H1 (cell line): ENCODE measurements at regions not wholly inside any gene's neighbourhood (a gene's known extent, or its start where the extent isn't known, plus 50 kb on each side); places are given as distances from the start of the nearest gene placed in this dataset.

Experiments
- CTCF ChIA-PET: fragments of 300-600 bp; sonication (Branson Sonifier 250); formaldehyde crosslinking; loops from one replicate; lab custom pipeline; 2021; ENCODE audit not compliant: partially characterized antibody; lab: Charles Lee
- POLR2A ChIA-PET: fragments of 300-600 bp; sonication (Branson Sonifier 250); formaldehyde crosslinking; loops from one replicate; lab custom pipeline; 2021; ENCODE audit warnings: inconsistent platforms; ENCODE audit not compliant: partially characterized antibody; lab: Charles Lee
- DNase-seq, 2 experiments: peaks; one replicate each; pipeline versions ENCODE4 v3.0.0 to v3.0.0-alpha.2; 2010 to 2022; ENCODE audit warnings: low spot score in 2 of 2, low read depth in 1 of 2, mixed read lengths in 1 of 2
- FAIRE-seq: peaks from 2 replicates; lab custom pipeline; 2011; peaks lifted over from hg19 to GRCh38; lab: Jason Lieb, UNC
- H2AFZ ChIP-seq: 2 replicates; pipeline ENCODE4 v1.8.1; 2012; ENCODE audit warnings: low read length, inconsistent platforms
- H2AK5ac ChIP-seq: 2 replicates; pipeline ENCODE4 v1.6.1; 2013; ENCODE audit warnings: low read depth, low read length
- H2BK120ac ChIP-seq: replicated peaks from 2 replicates; pipeline ENCODE3; 2013; ENCODE audit warnings: low read depth, low read length, inconsistent platforms
- H2BK12ac ChIP-seq: 2 replicates; pipeline ENCODE4 v1.6.1; 2013; ENCODE audit warnings: low read depth, low read length
- H2BK15ac ChIP-seq: 2 replicates; pipeline ENCODE4 v1.6.1; 2013; ENCODE audit warnings: low read length
- H2BK20ac ChIP-seq: 2 replicates; pipeline ENCODE4 v1.6.1; 2013; ENCODE audit warnings: low read length
- H2BK5ac ChIP-seq: 2 replicates; pipeline ENCODE4 v1.6.1; 2013; ENCODE audit warnings: low read depth, low read length
- H3K14ac ChIP-seq: 2 replicates; pipeline ENCODE4 v1.6.1; 2013; ENCODE audit warnings: inconsistent platforms; ENCODE audit not compliant: insufficient read length
- H3K18ac ChIP-seq: 2 replicates; pipeline ENCODE4 v1.6.1; 2013; ENCODE audit warnings: low read length; ENCODE audit errors: extremely low read depth
- H3K23ac ChIP-seq: 2 replicates; pipeline ENCODE4 v1.6.1; 2013; ENCODE audit warnings: inconsistent platforms; ENCODE audit not compliant: insufficient read length
- H3K23me2 ChIP-seq: 2 replicates; pipeline ENCODE4 v1.6.1; 2013; ENCODE audit warnings: low read depth, low read length
- H3K27ac ChIP-seq: 2 replicates; pipeline ENCODE4 v1.6.1; 2011; ENCODE audit warnings: low read depth, low read length, inconsistent platforms
- H3K27me3 ChIP-seq, 4 experiments: replicated peaks in 1 of 4; 1 replicate in 1 of 4; 2 replicates in 3 of 4; pipeline versions ENCODE4 v1.6.1 to v1.8.1; 2011 to 2013; ENCODE audit warnings: low read length in 3 of 4, mild to moderate bottlenecking in 3 of 4, inconsistent platforms in 2 of 4, mixed read lengths in 2 of 4, moderate library complexity in 1 of 4; ENCODE audit not compliant: control insufficient read depth in 3 of 4, insufficient read depth in 3 of 4; ENCODE audit errors: extremely low read depth in 1 of 4
- H3K36me3 ChIP-seq, 4 experiments: 2 replicates each; pipeline versions ENCODE4 v1.6.1 to v1.8.1; 2011 to 2013; ENCODE audit warnings: mild to moderate bottlenecking in 4 of 4, low read length in 3 of 4, moderate library complexity in 2 of 4, control low read depth in 1 of 4, inconsistent platforms in 1 of 4; ENCODE audit not compliant: insufficient read depth in 4 of 4, control insufficient read depth in 2 of 4
- H3K4ac ChIP-seq: replicated peaks from 2 replicates; pipeline ENCODE3; 2013; ENCODE audit warnings: low read length, low read depth, mixed read lengths, inconsistent platforms; ENCODE audit not compliant: insufficient read length
- H3K4me1 ChIP-seq, 4 experiments: replicated peaks in 1 of 4; 1 replicate in 1 of 4; 2 replicates in 3 of 4; pipeline versions ENCODE4 v1.6.1 to v1.8.1; 2011 to 2013; ENCODE audit warnings: low read length in 3 of 4, inconsistent platforms in 2 of 4, mixed read lengths in 1 of 4; ENCODE audit not compliant: insufficient read depth in 4 of 4, control insufficient read depth in 3 of 4
- H3K4me2 ChIP-seq, 2 experiments: 2 replicates each; pipeline versions ENCODE4 v1.6.1 to v1.8.1; 2011 to 2013; ENCODE audit warnings: low read depth in 2 of 2, low read length in 2 of 2, control low read depth in 1 of 2, inconsistent platforms in 1 of 2, mild to moderate bottlenecking in 1 of 2; ENCODE audit not compliant: insufficient read depth in 1 of 2
- H3K4me3 ChIP-seq, 4 experiments: fragments of 200-600, 300-600 bp in 1 of 4; sonication (generic), shearing (Covaris generic), sonication (Bioruptor Twin) in 1 of 4; 2 replicates each; pipeline versions ENCODE4 v1.5.1 to v1.8.1; 2011 to 2016; ENCODE audit warnings: low read length in 4 of 4, low read depth in 3 of 4, control low read depth in 2 of 4, inconsistent platforms in 2 of 4, mild to moderate bottlenecking in 2 of 4, mixed read lengths in 1 of 4, moderate library complexity in 1 of 4; ENCODE audit not compliant: insufficient read depth in 2 of 4; ENCODE audit errors: extremely low read depth in 1 of 4
- H3K56ac ChIP-seq: replicated peaks from 2 replicates; pipeline ENCODE3; 2013; ENCODE audit warnings: low read depth, mild to moderate bottlenecking, mixed read lengths, low read length, inconsistent platforms; ENCODE audit not compliant: insufficient read length
- H3K79me1 ChIP-seq: 2 replicates; pipeline ENCODE4 v1.6.1; 2013; ENCODE audit warnings: low read depth, low read length, control low read depth
- H3K79me2 ChIP-seq, 2 experiments: 2 replicates each; pipeline versions ENCODE4 v1.6.1 to v1.8.1; 2012 to 2013; ENCODE audit warnings: low read length in 2 of 2, mild to moderate bottlenecking in 2 of 2, inconsistent platforms in 1 of 2; ENCODE audit not compliant: insufficient read depth in 2 of 2, control insufficient read depth in 1 of 2
- H3K9ac ChIP-seq, 4 experiments: replicated peaks in 1 of 4; 1 replicate in 1 of 4; 2 replicates in 3 of 4; pipeline versions ENCODE4 v1.6.1 to v1.8.1; 2011 to 2013; ENCODE audit warnings: low read depth in 3 of 4, low read length in 3 of 4, control low read depth in 2 of 4, mild to moderate bottlenecking in 2 of 4, moderate library complexity in 2 of 4, inconsistent platforms in 1 of 4; ENCODE audit errors: extremely low read depth in 1 of 4
- H3K9me3 ChIP-seq, 2 experiments: 2 replicates each; pipeline versions ENCODE4 v1.6.1 to v1.8.1; 2012 to 2013; ENCODE audit warnings: mild to moderate bottlenecking in 2 of 2, moderate library complexity in 2 of 2, control low read depth in 1 of 2, inconsistent platforms in 1 of 2, low read depth in 1 of 2, low read length in 1 of 2, mixed read lengths in 1 of 2; ENCODE audit not compliant: insufficient read depth in 2 of 2
- H4K20me1 ChIP-seq, 2 experiments: replicated peaks in 1 of 2; 2 replicates each; pipeline versions ENCODE3 to v1.8.1; 2011 to 2013; ENCODE audit warnings: inconsistent platforms in 2 of 2, low read length in 2 of 2, mild to moderate bottlenecking in 1 of 2; ENCODE audit not compliant: insufficient read depth in 2 of 2, control insufficient read depth in 1 of 2
- H4K5ac ChIP-seq: 2 replicates; pipeline ENCODE4 v1.6.1; 2013; ENCODE audit warnings: low read length, low read depth, mixed read lengths, inconsistent platforms; ENCODE audit not compliant: insufficient read length
- H4K8ac ChIP-seq: 2 replicates; pipeline ENCODE4 v1.8.0; 2013; ENCODE audit warnings: mild to moderate bottlenecking, moderate library complexity, low read length, inconsistent platforms; ENCODE audit not compliant: insufficient read depth; ENCODE audit errors: extremely low read depth
- H4K91ac ChIP-seq: replicated peaks from 2 replicates; pipeline ENCODE3; 2013; ENCODE audit warnings: low read length, mixed read lengths, inconsistent platforms; ENCODE audit not compliant: insufficient read length
- ASH2L ChIP-seq: fragments of 200-600, 300-600 bp; sonication (generic); IDR thresholded peaks from one replicate; pipeline ENCODE4 v1.7.1; 2017; ENCODE audit warnings: low read length
- CBX8 ChIP-seq: fragments of 300-800, 300-1000 bp; sonication (generic); IDR thresholded peaks from 2 replicates; pipeline ENCODE4 v1.7.1; 2016; ENCODE audit warnings: low read depth, low read length, borderline replicate concordance
- CHD1 ChIP-seq: IDR thresholded peaks from 2 replicates; pipeline ENCODE4 v1.6.1; 2012; ENCODE audit warnings: low read depth, low read length, improper control_type of control experiment
- CHD2 ChIP-seq: IDR thresholded peaks from 2 replicates; pipeline ENCODE4 v1.6.1; 2012; ENCODE audit warnings: low read length, improper control_type of control experiment
- EGR1 ChIP-seq: IDR thresholded peaks from 2 replicates; pipeline ENCODE4 v1.6.1; 2011; ENCODE audit warnings: low read depth, low read length, borderline replicate concordance
- GTF2F1 ChIP-seq: IDR thresholded peaks from 2 replicates; pipeline ENCODE4 v1.6.1; 2012; ENCODE audit warnings: low read depth, low read length, improper control_type of control experiment, borderline replicate concordance
- HDAC2 ChIP-seq, 2 experiments: fragments of 300-600 bp in 1 of 2; sonication (generic) in 1 of 2; IDR thresholded peaks; 2 replicates each; pipeline ENCODE4 v1.6.1; 2011 to 2012; ENCODE audit warnings: low read depth in 2 of 2, low read length in 2 of 2, mild to moderate bottlenecking in 2 of 2, moderate library complexity in 2 of 2, borderline replicate concordance in 1 of 2, inconsistent platforms in 1 of 2
- JUN ChIP-seq: IDR thresholded peaks from 2 replicates; pipeline ENCODE4 v1.6.1; 2011; ENCODE audit warnings: low read depth, mild to moderate bottlenecking, improper control_type of control experiment, low read length
- KDM4A ChIP-seq: IDR thresholded peaks from one replicate; pipeline ENCODE4 v1.7.1; 2012; ENCODE audit warnings: low read depth, mild to moderate bottlenecking, moderate library complexity, low read length, inconsistent platforms; ENCODE audit not compliant: severe bottlenecking
- KDM5A ChIP-seq: fragments of 200-600 bp; IDR thresholded peaks from 2 replicates; pipeline ENCODE4 v1.7.1; 2012; ENCODE audit warnings: mild to moderate bottlenecking, low read length, inconsistent platforms, mixed read lengths
- NRF1 ChIP-seq: IDR thresholded peaks from 2 replicates; pipeline ENCODE4 v1.6.1; 2011; ENCODE audit warnings: mild to moderate bottlenecking, low read depth, low read length, improper control_type of control experiment
- RFX5 ChIP-seq: IDR thresholded peaks from 2 replicates; pipeline ENCODE4 v1.6.1; 2011; ENCODE audit warnings: low read depth, low read length, improper control_type of control experiment, borderline replicate concordance
- WGBS, 2 experiments: shearing (Covaris generic) in 1 of 2; methylation state at CpG; one replicate each; pipeline versions ENCODE4 v1.1.6 to v1.1.7; 2013 to 2015; ENCODE audit warnings: low lambda C conversion rate in 2 of 2, mixed read lengths in 2 of 2, inconsistent platforms in 1 of 2, low coverage in 1 of 2, missing lambda C conversion rate in 1 of 2; ENCODE audit not compliant: insufficient replicate concordance in 2 of 2, insufficient coverage in 1 of 2, insufficient read length in 1 of 2; ENCODE audit errors: extremely low coverage in 1 of 2, missing lambda C conversion rate in 1 of 2; 5-methylcytosine and 5-hydroxymethylcytosine counted together

- Histone ChIP-seq H2AFZ (no peak overlapping the region), H3K23ac (no peak overlapping the region), H4K20me1 (no peaks in the 10 kb centered on the region), H3K4me1 (no peaks in the 10 kb centered on the region), H2BK120ac (no peak overlapping the region), H3K27me3 (no peaks in the 10 kb centered on the region), H4K5ac (no peak overlapping the region), H4K91ac (no peak overlapping the region), H3K18ac (no peak overlapping the region), H3K4ac (no peak overlapping the region), H4K8ac (no peak overlapping the region), H3K79me1 (no peaks in the 10 kb centered on the region), H3K9ac (no peak overlapping the region), H3K36me3 (no peaks in the 10 kb centered on the region), H2BK20ac (no peak overlapping the region), H3K79me2 (no peaks in the 10 kb centered on the region), H3K4me2 (no peak overlapping the region), H3K56ac (no peak overlapping the region), H2BK12ac (no peak overlapping the region), H3K4me3 (no peak overlapping the region), H2AK5ac (no peak overlapping the region), H3K23me2 (no peaks in the 10 kb centered on the region), H3K14ac (no peak overlapping the region), H2BK5ac (no peak overlapping the region), H3K9me3 (no peaks in the 10 kb centered on the region), H2BK15ac (no peak overlapping the region), H3K27ac (no peak overlapping the region)
- DNase-seq (no peak), FAIRE-seq (no peak)
- POLR2A ChIA-PET, result no interaction called here
- TF ChIP-seq KDM4A (no peak), ASH2L (no peak), EGR1 (no peak), CHD1 (no peak), RFX5 (no peak), CHD2 (no peak), GTF2F1 (no peak), KDM5A (no peak), CBX8 (no peak), JUN (no peak), NRF1 (no peak), HDAC2 (IDR thresholded peaks at IDR 0.05; ENCODE audit: borderline replicate concordance in 1 of 2, low read depth in 2 of 2, low read length in 2 of 2) (no peak)
- CTCF ChIA-PET, result interaction anchor here (1.0 to 1.9 kb wide), 3 partner anchors 11 to 875 kb away, joined by 3 to 5 read pairs (median 3); no protein-coding TSS in a partner anchor
- WGBS, 2 experiments, result 86% methylated on average over 2 of the region's 2 CpGs; no CpG with 5 or more reads in 1 of the 2 experiments
These were observed 402.3 kb downstream of the DNAJB9 start for GRCh38 chr7:108972004-108972403.
